GM23338 (cell line): ENCODE measurements at regions not wholly inside any gene's neighbourhood (a gene's known extent, or its start where the extent isn't known, plus 50 kb on each side); places are given as distances from the start of the nearest gene placed in this dataset.

ENCODE experiments used
- CREB1 ChIP-seq: fragments of 250-450 bp; sonication (Bioruptor Pico); IDR thresholded peaks from 2 replicates; pipeline ENCODE4 v1.5.0; 2020; ENCODE audit warnings: low read depth, mild to moderate bottlenecking, moderate library complexity
- EZH2 ChIP-seq: fragments of 200-600 bp; sonication (generic); IDR thresholded peaks from one replicate; pipeline ENCODE4 v1.8.0; 2017; ENCODE audit warnings: antibody characterized with exemption, mild to moderate bottlenecking, low read depth; ENCODE audit not compliant: unreplicated experiment
- EZH2phosphoT487 ChIP-seq: fragments of 200-600 bp; sonication (generic); IDR thresholded peaks from one replicate; pipeline ENCODE4 v1.8.1; 2018; ENCODE audit warnings: antibody characterized with exemption; ENCODE audit not compliant: unreplicated experiment
- JUNB ChIP-seq: IDR thresholded peaks from one replicate; pipeline ENCODE4 v1.6.1; 2016; ENCODE audit warnings: antibody characterized with exemption; ENCODE audit not compliant: unreplicated experiment
- NANOG ChIP-seq: IDR thresholded peaks from 2 replicates; pipeline ENCODE4 v1.6.1; 2016; ENCODE audit warnings: antibody characterized with exemption, borderline replicate concordance
- POLR2AphosphoS5 ChIP-seq: IDR thresholded peaks from 2 replicates; pipeline ENCODE4 v1.6.1; 2016; ENCODE audit warnings: antibody characterized with exemption, low read depth
- STAT1 ChIP-seq: IDR thresholded peaks from one replicate; pipeline ENCODE4 v1.6.1; 2016; ENCODE audit warnings: antibody characterized with exemption; ENCODE audit not compliant: unreplicated experiment
- ZNF114 ChIP-seq: fragments of 250-450 bp; sonication (Bioruptor Pico); IDR thresholded peaks from 2 replicates; pipeline ENCODE4 v1.5.0; 2020; ENCODE audit warnings: mild to moderate bottlenecking, moderate library complexity
- ZNF331 ChIP-seq: fragments of 250-450 bp; sonication (Bioruptor Pico); IDR thresholded peaks from 2 replicates; pipeline ENCODE4 v1.5.0; 2020; ENCODE audit warnings: low read depth, mild to moderate bottlenecking, moderate library complexity
- TF ChIP-seq, protein P1 (sequence below), 2 experiments: fragments of 200-600 bp in 1 of 2; sonication (generic) in 1 of 2; conservative IDR thresholded peaks; 2 replicates each; pipeline versions ENCODE4 v1.5.1 to v1.6.1; 2016 to 2017; ENCODE audit warnings: antibody characterized with exemption in 2 of 2, low read depth in 2 of 2, mild to moderate bottlenecking in 2 of 2, moderate library complexity in 1 of 2
- TF ChIP-seq, protein P2 (sequence below): IDR thresholded peaks from one replicate; pipeline ENCODE4 v1.6.1; 2018; ENCODE audit warnings: antibody characterized with exemption; ENCODE audit not compliant: unreplicated experiment
- TF ChIP-seq, protein P3 (sequence below): IDR thresholded peaks from 2 replicates; pipeline ENCODE4 v1.6.1; 2016; ENCODE audit warnings: antibody characterized with exemption
- TF ChIP-seq, protein P4 (sequence below): fragments of 250-450 bp; sonication (Bioruptor Pico); IDR thresholded peaks from 2 replicates; pipeline ENCODE4 v1.5.0; 2020; ENCODE audit warnings: mild to moderate bottlenecking, moderate library complexity

DNA sequence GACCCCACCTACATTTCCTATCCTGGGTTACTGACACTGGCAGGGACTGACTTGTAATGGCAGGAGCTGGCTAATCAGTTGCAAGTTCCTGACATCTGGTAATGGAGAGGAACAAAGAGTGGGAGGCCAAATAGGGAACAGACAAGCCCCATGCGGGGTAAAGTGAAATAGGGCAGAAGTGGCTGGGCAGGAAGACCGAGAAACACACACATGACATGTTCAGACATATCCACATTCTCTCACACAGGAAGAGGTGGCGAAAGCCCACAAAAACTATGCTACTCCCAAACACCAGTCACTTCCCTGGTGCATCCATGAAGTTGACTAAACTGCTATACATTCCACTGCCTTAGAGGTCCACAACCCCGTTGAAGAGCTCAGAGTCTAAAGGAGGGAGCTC lies 394.1 kb upstream of the TBL1XR1 start:
- TF ChIP-seq, protein P1, sequence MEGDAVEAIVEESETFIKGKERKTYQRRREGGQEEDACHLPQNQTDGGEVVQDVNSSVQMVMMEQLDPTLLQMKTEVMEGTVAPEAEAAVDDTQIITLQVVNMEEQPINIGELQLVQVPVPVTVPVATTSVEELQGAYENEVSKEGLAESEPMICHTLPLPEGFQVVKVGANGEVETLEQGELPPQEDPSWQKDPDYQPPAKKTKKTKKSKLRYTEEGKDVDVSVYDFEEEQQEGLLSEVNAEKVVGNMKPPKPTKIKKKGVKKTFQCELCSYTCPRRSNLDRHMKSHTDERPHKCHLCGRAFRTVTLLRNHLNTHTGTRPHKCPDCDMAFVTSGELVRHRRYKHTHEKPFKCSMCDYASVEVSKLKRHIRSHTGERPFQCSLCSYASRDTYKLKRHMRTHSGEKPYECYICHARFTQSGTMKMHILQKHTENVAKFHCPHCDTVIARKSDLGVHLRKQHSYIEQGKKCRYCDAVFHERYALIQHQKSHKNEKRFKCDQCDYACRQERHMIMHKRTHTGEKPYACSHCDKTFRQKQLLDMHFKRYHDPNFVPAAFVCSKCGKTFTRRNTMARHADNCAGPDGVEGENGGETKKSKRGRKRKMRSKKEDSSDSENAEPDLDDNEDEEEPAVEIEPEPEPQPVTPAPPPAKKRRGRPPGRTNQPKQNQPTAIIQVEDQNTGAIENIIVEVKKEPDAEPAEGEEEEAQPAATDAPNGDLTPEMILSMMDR (conservative IDR thresholded peaks at IDR 0.05; ENCODE audit: low read depth in 2 of 2) = no peak
- TF ChIP-seq STAT1 = no peak
- TF ChIP-seq, protein P2, sequence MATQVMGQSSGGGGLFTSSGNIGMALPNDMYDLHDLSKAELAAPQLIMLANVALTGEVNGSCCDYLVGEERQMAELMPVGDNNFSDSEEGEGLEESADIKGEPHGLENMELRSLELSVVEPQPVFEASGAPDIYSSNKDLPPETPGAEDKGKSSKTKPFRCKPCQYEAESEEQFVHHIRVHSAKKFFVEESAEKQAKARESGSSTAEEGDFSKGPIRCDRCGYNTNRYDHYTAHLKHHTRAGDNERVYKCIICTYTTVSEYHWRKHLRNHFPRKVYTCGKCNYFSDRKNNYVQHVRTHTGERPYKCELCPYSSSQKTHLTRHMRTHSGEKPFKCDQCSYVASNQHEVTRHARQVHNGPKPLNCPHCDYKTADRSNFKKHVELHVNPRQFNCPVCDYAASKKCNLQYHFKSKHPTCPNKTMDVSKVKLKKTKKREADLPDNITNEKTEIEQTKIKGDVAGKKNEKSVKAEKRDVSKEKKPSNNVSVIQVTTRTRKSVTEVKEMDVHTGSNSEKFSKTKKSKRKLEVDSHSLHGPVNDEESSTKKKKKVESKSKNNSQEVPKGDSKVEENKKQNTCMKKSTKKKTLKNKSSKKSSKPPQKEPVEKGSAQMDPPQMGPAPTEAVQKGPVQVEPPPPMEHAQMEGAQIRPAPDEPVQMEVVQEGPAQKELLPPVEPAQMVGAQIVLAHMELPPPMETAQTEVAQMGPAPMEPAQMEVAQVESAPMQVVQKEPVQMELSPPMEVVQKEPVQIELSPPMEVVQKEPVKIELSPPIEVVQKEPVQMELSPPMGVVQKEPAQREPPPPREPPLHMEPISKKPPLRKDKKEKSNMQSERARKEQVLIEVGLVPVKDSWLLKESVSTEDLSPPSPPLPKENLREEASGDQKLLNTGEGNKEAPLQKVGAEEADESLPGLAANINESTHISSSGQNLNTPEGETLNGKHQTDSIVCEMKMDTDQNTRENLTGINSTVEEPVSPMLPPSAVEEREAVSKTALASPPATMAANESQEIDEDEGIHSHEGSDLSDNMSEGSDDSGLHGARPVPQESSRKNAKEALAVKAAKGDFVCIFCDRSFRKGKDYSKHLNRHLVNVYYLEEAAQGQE = no peak
- TF ChIP-seq EZH2phosphoT487 = no peak
- no peak for TF ChIP-seq EZH2
- TF ChIP-seq POLR2AphosphoS5 = no peak
- TF ChIP-seq CREB1 (CRISPR knock-in tag) = no peak
- no peak for TF ChIP-seq ZNF331 (CRISPR knock-in tag)
- TF ChIP-seq JUNB = no peak
- TF ChIP-seq, protein P3, sequence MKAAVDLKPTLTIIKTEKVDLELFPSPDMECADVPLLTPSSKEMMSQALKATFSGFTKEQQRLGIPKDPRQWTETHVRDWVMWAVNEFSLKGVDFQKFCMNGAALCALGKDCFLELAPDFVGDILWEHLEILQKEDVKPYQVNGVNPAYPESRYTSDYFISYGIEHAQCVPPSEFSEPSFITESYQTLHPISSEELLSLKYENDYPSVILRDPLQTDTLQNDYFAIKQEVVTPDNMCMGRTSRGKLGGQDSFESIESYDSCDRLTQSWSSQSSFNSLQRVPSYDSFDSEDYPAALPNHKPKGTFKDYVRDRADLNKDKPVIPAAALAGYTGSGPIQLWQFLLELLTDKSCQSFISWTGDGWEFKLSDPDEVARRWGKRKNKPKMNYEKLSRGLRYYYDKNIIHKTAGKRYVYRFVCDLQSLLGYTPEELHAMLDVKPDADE = no peak
- no peak for TF ChIP-seq ZNF114 (CRISPR knock-in tag)
- TF ChIP-seq, protein P4, sequence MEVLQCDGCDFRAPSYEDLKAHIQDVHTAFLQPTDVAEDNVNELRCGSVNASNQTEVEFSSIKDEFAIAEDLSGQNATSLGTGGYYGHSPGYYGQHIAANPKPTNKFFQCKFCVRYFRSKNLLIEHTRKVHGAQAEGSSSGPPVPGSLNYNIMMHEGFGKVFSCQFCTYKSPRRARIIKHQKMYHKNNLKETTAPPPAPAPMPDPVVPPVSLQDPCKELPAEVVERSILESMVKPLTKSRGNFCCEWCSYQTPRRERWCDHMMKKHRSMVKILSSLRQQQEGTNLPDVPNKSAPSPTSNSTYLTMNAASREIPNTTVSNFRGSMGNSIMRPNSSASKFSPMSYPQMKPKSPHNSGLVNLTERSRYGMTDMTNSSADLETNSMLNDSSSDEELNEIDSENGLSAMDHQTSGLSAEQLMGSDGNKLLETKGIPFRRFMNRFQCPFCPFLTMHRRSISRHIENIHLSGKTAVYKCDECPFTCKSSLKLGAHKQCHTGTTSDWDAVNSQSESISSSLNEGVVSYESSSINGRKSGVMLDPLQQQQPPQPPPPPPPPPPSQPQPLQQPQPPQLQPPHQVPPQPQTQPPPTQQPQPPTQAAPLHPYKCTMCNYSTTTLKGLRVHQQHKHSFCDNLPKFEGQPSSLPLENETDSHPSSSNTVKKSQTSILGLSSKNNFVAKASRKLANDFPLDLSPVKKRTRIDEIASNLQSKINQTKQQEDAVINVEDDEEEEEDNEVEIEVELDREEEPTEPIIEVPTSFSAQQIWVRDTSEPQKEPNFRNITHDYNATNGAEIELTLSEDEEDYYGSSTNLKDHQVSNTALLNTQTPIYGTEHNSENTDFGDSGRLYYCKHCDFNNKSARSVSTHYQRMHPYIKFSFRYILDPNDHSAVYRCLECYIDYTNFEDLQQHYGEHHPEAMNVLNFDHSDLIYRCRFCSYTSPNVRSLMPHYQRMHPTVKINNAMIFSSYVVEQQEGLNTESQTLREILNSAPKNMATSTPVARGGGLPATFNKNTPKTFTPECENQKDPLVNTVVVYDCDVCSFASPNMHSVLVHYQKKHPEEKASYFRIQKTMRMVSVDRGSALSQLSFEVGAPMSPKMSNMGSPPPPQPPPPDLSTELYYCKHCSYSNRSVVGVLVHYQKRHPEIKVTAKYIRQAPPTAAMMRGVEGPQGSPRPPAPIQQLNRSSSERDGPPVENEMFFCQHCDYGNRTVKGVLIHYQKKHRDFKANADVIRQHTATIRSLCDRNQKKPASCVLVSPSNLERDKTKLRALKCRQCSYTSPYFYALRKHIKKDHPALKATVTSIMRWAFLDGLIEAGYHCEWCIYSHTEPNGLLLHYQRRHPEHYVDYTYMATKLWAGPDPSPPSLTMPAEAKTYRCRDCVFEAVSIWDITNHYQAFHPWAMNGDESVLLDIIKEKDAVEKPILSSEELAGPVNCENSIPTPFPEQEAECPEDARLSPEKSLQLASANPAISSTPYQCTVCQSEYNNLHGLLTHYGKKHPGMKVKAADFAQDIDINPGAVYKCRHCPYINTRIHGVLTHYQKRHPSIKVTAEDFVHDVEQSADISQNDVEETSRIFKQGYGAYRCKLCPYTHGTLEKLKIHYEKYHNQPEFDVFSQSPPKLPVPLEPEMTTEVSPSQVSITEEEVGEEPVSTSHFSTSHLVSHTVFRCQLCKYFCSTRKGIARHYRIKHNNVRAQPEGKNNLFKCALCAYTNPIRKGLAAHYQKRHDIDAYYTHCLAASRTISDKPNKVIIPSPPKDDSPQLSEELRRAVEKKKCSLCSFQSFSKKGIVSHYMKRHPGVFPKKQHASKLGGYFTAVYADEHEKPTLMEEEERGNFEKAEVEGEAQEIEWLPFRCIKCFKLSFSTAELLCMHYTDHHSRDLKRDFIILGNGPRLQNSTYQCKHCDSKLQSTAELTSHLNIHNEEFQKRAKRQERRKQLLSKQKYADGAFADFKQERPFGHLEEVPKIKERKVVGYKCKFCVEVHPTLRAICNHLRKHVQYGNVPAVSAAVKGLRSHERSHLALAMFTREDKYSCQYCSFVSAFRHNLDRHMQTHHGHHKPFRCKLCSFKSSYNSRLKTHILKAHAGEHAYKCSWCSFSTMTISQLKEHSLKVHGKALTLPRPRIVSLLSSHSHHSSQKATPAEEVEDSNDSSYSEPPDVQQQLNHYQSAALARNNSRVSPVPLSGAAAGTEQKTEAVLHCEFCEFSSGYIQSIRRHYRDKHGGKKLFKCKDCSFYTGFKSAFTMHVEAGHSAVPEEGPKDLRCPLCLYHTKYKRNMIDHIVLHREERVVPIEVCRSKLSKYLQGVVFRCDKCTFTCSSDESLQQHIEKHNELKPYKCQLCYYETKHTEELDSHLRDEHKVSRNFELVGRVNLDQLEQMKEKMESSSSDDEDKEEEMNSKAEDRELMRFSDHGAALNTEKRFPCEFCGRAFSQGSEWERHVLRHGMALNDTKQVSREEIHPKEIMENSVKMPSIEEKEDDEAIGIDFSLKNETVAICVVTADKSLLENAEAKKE (CRISPR knock-in tag) = no peak
- no peak for TF ChIP-seq NANOG
